NCI-H510A (cell line): ENCODE measurements at regions not wholly inside any gene's neighbourhood (a gene's known extent, or its start where the extent isn't known, plus 50 kb on each side); places are given as distances from the start of the nearest gene placed in this dataset.
"Not testable (repeated sequence)": the region's sequence is repeated elsewhere in the genome, so short reads cannot be mapped to it uniquely, and the experiment has no call there.

Experiments
- DNase-seq: peaks from one replicate; lab custom pipeline; 2025; lab: John Stamatoyannopoulos, UW

DNA sequence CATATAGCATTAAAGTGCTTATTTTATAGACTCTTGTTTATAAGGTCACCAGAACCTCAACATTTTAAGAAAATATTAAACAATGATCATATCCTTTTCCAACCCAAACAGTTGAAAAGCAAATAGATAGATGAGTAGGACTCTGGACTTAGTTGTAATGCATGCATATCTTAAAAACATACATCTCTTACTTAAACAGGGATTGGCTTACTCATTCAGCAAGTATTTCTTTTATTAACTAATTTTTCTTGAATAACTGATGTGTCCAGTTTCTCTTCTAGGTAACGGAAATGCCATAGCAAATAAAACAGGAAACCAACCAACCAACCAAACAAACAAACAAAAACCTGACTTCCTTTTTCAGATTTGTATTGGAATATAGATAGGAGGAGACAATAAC, 70.9 kb upstream of the NBPF4 start:
- DNase-seq, result no peak

DNA sequence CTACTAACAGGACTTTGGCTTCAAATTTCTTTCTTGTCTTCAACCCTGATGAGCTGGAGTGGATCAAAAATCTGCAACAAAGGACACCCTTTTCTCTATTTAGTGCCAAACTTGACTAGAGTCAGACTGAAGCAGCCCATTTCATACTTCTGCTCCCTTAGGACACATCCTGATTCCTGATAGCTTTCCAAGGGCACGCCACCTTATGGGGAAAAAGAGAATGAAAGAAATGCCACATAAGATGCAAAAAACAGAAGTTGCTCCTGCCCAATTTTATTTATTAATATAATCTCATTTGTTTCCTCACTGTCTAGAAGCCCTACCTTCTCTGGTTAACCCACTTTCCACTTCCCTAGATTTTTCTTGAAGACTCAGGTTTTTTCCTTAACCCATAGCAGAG, 72.7 kb upstream of the NBPF4 start:
- DNase-seq, result no peak

DNA sequence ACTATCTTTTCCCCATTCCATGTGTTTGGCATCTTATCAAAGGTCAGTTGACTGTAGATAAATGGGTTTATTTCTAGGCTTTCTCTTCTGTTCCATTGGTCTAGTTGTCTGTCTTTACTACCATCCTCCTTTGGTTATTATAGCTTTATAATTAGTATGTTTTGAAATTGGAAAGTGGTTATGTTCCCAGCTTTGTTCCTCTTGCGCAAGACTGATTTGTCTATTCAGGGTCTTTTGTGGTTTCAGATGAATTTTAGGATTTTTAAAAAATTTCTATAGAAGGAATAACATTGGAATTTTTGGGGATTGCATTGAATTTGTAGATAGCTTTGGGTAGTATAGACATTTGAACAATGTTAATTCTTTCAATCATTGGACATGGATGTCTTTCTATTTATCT, 77.0 kb upstream of the NBPF4 start:
- no peak for DNase-seq

DNA sequence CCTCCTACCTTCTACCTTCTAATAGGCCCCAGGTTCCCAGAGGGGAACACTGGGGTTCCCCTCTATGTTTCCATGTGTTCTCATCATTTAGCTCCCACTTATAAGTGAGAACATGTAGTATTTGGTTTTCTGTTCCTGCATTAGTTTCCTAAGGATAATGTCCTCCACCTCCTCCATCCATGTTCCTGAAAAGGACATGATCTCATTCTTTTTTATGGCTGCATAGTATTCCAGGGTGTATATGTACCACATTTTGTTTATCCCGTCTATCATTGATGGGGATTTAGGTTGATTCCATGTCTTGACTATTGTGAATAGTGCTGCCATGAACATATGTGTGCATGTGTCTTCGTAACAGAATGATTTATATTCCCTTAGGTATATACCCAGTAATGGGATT, 81.5 kb upstream of the NBPF4 start:
- DNase-seq, result not testable (repeated sequence)

DNA sequence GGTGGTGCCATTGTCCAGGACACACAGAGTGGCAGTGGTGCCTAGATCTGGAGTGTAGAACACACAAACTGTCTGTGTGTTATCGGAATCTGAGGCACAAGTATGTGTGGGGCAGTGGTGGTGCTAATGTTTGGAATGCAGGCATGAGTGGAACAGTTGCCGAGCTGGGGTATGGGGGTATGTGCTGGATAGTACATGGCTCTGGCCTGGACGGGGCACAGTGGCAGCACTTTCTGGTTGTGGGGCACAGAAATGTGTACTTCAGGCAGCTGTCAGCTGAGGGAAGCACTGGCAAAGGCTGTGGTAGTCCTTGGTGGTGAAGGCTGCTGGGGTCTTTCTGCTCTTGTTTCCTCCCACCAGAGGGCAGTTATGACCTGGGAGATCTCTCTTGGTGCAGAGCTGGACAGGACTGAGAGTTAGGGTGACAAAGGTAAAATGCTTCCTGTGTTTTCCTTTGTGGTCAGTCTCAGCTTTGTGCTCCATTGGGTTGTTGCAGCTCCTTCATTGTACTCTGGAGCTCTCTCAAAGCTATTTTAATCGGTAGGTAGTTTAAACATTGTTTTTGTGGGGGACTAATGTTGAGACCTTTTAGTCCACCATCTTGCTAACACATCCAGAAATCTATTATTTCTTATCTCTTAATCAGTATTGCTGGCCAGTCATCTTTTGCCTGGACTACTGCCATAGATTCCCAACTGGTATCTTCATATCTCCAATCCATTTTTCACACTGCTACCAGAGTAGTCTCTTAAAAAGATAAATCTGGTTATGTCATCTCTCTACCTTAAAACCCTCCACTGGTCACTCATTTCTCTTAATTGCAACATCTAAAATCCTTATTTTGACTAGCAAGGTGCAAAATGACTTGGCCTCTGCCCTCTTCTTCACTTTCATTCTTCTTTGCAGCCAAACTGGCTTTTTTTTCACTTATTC, 83.9 kb upstream of the NBPF4 start:
- no peak for DNase-seq

DNA sequence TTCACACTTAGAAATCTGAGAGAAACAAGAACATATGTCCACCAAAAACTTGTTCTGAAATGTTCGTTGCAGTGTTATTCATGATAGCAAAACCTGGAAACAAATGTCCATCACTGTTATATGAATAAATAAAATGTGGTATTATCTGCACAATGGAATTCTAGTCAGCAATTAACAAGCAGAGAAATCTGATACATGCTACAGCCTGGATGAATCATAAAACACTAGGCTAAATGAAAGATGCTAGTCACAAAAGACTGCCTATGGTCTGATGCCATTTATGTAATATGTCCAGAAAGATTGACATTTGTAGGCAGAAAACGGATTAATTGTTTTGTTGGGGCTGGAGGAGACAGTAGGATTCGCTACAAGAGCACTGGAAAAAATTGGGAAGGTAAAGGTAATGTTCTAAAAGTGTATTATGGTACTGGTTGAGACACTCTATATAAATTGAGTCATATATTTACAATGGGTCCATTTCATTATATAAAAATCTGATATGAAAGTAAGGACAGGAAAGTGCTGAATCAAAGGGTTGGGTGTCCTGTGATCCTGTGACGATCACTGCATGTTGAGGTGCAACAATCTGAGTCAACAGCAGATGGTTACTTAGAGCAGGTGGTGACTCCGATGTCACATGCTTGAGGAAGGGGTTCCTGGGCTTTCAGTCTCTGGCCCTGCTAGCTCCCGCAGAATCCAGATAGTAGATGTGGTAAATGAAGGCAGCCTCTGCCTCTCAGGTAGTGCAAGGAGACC, 102.1 kb upstream of the NBPF4 start:
- peak; percentile 29 for DNase-seq

DNA sequence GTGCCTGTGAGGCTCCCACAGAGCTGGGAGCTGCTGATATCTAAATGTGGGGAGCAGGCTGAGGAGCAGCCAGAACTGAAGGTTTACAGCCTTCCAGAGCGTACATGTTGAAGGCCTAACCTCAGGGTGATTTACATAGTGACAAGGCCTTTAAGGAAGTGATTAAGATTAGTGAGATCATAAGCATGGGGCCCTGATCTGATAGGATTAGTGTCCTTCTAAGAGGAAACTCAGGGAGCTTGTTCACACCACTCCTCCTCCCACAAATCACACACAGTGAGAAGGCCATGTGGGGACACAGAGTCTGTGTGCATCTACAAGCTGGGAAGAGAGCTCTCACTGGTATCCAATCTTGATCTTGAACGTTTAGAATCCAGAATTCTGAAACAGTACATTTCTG, 92.3 kb upstream of the NBPF6 start:
- no peak for DNase-seq

DNA sequence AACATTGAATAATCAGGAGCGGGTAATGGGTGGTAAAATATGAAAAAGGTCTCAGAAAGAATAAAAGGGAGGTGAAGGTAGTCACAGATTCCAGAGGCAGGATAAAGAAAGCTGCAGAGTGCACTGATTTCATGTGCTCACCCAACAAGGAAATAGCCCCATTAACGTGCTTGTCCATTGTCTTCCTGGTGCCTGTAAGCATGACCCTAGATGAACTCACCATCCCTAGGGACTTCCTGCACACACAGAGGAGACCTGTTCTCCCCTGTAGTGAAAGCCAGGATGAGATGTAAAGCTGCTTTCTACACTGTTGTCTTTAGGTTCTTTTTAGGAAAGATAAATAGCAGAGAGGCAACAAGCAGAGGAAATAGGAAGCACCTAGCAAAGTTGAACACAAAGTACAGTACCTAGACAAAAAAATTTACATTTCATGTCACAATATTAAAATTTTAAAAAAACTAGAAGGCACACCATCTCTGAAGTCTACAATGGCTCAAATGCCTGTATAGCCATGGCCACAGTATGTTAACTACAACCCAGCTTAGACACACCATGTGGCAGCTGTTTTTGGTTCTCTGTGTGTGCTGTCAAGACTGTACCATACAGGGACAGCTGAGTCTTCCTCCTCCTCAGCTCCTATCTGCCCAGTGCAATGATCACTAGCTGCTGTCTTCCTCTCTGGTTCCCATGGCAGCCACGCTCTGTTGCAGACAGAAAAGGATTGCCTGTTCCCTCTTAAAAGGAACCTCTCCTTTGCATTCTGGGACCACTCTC, 69.9 kb upstream of the NBPF6 start:
- not testable (repeated sequence) for DNase-seq
